Activated naive CD8-positive, alpha-beta T cell treated with anti-CD3 and anti-CD28 coated beads, Interleukin-2, amount 50 U/mL, for 16 hours (primary cell): ENCODE measurements at regions not wholly inside any gene's neighbourhood (a gene's known extent, or its start where the extent isn't known, plus 50 kb on each side); places are given as distances from the start of the nearest gene placed in this dataset.
"Not testable (repeated sequence)": the region's sequence is repeated elsewhere in the genome, so short reads cannot be mapped to it uniquely, and the experiment has no call there.

Experiments
- DNase-seq: peaks from one replicate; pipeline ENCODE4 v3.0.0-alpha.2; 2020; ENCODE audit warnings: low read depth, low spot score

DNA sequence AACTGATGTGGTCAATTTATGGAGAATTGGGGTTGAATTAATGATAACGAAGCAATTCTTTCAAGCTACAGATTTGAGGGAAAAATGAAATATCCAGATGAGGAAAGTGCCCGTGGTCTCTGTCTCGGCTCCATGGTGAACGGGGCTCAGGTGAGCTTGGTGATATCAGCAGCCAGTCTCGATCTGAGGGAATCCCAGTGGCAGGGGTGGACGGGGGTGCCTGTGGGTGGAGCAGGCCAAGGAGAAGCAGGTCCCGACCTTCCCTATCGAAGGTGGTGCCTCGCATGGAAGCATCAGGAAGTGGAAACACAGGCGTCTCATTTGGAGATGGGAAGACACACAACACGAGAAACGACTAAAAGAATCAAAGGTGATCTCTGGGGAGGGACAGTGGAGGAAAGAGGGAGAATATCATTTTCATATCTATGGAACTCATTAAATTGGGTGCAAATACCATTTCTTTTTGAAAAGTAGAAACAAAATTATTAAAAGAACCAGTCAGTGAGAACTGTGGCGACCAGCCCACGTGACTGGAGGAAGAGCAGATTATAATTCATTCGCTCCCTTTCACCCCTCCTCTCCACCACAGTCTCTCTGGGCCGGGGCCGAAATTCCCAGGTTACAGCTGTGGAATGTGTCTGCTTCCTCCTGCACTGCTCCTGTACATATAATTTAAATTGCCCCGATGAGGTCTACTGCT is 354.3 kb upstream of the SFSWAP start:
- no peak for DNase-seq

DNA sequence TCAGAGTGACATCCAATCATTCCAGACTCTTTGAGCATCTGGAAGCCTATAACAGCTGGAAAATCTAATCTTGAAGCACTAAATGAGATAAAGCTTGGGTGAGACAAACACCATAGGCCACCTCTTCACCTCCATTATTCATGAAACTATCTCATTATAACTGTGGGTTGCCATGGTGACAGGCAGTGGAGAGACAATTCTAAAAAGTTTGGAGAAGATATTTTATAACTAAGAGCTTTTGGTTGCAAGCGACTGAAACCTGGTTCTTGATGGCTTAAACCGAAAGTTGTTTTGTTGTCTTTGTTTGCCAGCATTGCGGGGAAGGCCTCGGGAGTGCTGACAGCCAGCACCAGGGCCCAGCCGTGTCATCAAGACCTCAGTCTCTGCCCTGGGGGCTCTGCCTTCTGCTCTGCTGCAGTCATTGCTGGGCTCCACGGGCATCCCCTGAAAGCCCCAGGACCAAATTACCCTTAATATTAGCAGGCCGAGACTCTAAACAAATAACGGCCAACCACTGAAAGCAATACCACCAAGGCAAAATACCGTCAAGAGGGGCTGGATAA is 353.6 kb upstream of the SFSWAP start:
- no peak for DNase-seq

DNA sequence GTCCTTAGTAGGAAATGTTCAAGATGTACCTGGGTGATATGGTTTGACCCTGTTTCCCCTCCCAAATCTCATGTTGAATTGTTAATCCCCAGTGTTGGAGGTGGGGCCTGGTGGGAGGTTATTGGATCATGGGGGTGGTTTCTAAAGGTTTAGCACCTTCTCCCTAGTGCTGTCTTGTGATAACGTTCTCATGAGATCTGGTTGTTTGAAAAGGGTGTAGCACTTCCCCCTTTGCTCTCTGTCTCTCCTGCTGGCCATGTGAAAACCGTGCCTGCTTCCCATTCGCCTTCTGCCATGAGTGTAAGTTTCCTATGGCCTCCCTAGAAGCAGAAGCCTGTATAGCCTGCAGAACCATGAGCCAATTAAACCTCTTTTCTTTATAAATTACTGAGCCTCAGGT is 353.0 kb upstream of the SFSWAP start:
- no peak for DNase-seq

DNA sequence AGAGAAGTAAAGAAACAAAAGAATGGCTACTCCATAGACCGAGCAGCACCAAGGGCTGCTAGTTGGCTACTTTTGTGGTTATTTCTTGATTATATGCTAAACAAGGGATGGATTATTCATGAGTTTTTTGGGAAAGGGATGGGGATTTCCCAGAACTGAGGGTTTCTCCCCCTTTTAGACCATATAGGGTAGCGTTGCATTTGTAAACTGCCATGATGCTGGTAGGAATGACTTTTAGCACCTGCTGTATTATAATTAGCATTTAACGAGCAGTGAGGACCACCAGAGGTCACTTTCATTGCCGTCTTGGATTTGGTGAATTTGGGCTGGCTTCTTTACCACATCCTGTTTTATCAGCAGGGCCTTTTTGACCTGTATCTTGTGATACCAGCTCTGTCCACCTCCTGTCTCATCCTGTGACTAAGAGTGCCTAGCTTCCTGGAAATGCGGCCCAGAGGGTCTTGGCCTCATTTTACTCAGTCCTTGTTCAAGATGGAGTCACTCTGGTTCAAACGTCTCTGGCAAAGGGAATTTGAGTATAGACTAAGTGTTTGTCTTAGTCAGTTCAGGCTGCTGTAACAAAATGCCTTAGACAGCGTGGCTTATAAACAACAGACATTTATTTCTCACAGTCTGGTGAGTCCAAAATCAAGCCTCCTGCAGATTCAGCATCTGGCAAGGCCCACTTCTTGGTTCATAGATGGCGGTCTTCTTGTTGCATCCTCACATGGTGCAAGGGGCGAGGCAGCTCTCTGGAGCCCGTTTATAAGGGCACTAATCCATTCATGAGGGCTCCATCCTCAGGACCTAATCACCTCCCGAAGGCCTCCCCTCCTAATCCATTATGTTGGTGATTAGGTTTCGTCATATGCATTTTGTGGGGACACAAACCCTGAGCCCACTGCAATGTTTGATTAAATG is 348.3 kb upstream of the SFSWAP start:
- DNase-seq = no peak

DNA sequence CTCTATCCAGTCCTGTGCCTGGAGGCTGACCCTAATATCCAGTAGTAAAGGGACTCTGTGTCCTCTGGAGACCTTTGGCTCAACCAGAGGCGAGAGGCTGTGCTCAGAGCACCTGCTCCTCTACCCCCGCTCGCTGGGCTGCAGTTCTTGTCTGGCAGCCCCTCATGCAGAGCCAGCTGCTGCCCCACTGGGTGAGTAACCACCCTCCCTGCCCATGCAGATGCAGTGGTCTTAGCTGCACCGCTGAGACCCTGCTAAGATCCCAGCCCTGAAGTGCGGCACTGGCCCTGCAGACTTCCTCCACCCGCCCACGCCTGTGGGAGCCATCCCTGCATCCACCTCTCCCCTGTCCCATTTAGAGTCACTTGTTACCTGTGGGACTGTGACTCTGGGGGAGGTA is 347.5 kb upstream of the SFSWAP start:
- DNase-seq = no peak

DNA sequence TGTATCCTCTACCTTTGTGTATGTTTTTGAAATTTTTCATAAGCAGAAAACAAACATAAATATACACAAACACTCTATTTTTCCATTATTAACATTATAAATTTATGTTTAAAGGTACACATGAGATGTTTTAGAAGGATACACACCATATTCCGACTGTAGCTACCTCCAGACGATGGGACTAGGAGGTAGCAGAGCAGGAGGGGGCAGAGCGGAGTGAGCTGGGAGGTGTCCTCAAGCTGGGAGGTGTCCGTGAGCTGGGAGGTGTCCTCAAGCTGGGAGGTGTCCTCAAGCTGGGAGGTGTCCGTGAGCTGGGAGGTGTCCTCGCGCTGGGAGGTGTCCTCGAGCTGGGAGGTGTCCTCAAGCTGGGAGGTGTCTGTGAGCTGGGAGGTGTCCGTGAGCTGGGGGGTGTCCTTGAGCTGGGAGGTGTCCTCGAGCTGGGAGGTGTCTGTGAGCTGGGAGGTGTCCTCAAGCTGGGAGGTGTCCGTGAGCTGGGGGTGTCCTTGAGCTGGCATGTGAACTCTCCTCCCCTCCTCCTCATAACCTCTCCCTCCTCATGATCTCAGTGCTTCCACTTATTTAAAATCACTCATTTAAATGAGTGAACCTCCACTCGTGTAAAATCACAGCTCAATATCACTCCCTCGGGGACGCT is 346.9 kb upstream of the SFSWAP start:
- DNase-seq = no peak

DNA sequence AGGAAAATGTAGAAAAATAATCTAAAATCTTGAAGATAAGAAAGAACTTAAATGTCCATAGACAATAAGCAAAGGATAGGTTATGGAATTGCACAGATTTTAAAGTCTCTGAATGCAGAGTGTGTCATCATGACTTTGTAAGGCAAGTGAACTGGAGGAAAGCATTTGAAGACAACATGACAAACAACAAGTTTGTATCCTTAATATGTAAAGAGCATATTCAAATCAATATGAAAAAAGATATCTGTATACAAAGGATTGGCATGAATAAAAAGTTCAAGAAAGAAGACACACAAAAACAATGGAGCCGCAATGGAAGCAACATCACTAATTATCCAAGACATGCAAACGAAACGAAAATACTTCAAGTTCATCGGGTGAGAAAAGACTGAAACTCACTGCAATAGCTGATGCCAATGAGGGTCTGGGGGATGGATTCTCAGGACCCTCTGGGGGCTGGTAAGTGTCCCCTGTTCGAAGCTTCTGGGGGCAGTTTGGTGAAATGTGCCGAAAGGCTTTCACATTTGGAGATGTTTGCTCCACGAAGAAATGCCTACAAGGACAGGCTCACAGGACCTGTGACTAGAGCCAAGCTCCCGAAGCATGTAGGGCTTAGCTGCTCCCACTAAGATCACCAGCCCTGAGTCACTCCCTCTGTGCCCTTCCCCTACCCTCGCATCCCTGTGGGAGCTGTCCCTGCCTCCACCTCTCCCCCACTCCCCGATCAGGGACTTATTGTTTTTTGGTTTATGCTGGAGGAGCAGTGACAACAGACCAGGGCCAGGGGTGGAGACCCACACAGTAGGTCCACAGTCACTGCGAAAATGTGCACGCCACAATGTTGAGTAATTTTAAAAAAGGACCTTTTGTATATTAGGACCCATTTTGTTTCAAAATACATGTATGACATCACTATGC is 345.7 kb upstream of the SFSWAP start:
- no peak for DNase-seq

DNA sequence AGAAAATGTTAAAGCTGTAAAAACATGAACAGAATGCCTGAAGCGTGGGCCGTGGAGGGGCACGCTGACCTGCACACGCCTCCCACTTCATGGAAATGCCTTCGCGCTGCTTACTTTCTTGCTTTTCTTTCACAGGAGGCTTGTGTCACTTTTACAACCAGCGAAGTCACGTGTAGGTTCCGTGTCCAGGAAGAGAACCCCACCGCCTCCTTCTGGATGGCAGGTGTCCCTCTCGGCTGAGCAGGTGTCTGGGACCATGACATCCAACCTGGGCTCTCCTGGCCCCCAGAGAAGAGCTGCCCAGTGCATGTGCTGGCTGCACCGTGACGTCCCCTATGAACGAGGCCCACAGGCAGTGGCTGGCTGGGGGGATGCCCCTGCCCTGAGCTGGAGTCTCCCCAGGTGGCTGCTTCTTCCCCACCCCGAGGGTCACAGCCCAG is 345.0 kb upstream of the SFSWAP start:
- DNase-seq = no peak

DNA sequence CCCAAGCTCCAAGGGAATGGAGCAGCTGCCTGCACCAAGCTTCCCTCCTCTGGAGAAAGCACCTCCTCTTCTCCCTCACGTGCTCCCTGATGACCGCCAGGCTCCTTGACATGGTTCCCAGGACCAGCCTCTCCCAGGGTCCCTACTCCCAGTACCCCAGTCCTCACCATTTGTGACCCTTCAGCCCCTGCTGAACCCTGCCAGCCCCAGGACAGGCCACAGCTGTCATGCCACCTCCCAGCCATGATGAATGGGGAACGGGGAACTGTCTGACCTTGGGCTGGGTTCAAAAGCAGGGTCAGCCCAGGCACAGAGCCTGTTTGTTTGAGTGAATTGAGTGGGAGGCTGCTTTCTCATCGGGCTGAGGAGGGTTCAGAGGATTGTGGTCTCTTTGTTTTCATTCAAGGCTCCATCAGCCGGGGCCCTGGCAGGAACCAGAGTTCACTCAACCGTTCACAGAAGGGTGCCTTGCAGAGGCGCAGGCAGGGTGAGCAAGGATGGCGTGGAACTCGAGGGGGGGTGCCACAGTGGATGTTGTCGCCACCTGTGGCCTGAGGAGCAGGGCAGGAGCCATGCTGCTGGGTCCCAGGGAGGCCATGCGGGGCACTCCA is 344.5 kb upstream of the SFSWAP start:
- DNase-seq = no peak

DNA sequence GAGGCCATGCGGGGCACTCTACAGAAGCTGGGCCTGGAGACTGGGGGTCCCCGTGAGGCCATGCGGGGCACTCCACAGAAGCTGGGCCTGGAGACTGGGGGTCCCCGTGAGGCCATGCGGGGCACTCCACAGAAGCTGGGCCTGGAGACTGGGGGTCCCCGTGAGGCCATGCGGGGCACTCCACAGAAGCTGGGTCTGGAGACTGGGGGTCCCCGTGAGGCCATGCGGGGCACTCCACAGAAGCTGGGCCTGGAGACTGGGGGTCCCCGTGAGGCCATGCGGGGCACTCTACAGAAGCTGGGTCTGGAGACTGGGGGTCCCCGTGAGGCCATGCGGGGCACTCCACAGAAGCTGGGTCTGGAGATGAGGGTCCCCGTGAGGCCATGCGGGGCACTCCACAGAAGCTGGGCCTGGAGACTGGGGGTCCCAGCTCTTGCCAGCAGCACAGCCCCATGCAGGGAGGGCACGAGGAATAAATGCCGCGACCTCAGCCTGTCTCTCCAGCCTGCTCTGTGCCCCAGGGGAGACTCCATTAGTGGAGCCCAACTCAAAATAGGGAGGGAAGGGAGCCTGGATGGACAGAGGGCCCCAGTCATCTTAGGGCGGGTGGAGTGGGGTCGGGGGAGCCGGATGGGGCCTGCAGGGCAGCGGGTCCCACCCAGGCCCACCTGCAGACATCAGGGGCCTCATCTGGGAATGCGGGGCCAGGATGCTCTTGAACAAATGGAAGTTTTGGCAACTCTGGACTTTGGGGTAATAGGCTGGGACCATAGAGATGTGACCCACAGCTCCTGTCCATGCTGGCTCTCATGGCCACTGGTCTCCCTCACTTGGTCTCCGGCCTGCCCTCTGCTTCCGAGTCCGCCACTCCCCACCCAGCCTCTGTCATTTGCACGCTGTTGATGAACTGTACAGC is 343.6 kb upstream of the SFSWAP start:
- DNase-seq = not testable (repeated sequence)

DNA sequence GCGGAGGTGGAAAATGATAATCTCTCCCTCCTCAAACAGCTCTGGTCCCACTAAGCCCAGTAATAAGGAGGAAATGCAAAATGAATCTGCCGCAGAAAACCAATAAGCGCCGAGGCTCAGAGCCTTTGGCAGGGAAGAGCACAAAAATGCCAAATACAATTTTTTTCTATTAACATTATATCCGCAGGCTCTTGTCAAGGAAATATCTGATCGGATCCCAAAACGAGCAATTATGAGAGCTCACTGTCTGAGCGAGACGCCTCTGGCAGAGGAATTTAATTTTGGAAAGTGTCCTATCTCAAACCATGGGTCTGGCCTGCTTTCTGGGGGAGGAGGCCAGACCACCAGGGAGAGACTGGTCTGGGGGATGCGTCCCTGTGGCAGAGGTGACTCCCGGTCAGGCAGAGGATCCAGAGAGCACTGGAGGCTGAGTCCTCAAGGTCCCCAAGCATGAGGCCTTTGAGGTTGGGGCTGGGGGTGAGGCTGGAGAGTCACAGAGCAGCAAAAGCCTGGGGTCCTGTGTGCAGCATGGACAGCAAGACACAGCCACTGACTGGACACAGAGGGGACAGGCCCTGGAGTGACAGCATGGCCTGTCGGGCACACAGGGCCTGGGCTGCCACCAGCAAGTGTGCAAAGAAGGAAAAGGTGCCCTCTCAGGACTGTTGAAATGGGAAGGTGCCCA is 342.8 kb upstream of the SFSWAP start:
- no peak for DNase-seq

DNA sequence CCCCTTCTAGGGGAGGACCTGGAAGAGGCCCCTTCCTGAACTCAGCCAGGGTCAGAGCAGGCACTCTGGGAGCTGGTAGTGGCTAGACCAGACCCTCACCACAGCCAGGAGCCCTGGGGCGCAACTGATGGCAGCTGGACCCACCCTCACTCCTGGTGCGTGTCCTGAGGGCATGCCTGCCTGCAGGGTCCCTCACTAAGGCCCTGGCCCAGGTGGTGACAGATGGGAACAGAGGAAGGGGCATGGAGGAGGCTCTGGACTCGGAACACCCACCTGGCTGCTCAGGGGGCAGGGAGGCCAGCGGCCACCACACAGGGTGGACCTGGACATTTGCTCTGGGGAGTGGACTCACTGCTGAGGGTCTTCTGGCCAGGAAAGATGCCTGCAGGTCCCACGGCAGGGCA is 342.2 kb upstream of the SFSWAP start:
- DNase-seq = no peak

DNA sequence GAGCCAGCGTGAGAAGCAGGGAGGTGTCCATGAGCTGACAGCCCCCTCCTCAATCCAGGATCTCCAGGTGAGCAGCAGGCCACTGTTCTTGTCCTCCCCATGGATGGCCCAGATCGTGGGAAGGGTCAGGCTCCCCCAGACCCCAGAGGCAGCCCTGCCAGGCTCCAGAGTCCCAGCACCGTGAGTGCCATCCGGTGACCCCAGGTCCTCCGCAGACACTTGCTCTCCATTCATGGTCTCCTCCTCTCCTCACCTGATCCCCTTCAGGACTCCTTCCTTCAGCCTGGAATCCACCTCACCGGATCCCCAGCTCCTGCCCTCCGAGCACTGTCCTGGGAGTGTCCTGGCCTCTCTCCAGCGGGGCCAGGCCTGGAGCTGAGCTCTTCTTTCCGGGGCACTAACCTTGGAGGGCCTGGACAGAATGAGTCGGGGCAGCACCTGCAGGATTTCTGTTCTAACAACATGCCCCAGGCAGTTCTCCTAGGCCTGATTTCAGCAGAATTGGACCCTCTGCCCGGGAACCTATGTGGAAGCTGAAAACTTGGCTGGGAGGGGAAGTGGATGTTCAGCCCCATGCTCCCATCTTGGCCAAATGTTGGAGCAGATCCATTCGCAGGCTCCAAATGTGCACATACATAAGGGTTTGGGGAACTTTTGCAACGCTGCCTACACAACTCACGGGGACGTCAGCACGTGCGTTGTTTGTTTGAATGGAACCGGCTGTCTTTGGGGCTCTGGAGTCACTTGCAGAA is 341.6 kb upstream of the SFSWAP start:
- no peak for DNase-seq

DNA sequence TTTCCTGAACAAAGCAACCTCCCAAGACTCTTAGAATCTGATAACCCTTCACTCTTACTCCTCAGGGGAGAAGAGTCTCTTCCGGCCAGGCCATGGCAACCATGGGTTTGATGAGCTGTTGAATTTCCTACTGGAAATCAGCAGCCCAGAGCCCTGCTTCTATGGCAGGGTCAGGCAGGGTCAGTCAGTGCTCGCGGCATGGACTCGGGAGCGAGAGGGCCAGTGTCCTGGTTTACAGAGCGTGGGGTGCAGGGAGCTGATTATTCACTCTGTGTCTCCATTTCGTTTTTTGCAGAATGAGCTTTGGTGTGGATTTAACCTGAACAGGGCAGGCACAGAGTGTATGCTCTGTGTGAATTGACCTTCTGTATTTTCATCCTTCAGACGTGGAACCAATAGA is 340.6 kb upstream of the SFSWAP start:
- no peak for DNase-seq

DNA sequence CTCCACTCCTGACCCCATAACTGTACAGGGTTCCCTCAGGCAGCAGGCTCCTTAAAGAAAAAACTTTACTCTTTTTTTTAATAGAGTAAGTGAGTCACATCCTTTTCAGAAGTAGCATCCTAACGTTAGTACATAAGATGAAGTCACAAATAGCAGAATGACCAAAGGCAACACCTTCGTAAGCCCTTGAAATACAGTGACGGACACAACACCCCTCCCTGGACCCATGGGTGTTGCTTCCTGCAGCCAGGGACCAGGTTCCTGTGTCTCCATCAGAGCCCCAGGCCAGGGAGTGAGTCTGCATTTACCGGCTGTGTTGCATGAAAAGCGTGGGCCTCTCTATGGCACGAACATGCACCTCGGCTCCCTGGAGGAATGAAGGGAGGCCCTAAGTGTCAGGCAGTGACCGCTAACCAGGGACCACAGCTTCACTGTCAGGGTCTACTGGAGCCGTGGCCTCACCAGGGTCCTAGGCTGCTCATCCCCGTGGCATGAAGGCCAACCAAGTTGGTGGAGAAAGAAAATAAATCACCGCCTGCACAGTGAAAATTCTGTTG is 340.0 kb upstream of the SFSWAP start:
- DNase-seq = no peak

DNA sequence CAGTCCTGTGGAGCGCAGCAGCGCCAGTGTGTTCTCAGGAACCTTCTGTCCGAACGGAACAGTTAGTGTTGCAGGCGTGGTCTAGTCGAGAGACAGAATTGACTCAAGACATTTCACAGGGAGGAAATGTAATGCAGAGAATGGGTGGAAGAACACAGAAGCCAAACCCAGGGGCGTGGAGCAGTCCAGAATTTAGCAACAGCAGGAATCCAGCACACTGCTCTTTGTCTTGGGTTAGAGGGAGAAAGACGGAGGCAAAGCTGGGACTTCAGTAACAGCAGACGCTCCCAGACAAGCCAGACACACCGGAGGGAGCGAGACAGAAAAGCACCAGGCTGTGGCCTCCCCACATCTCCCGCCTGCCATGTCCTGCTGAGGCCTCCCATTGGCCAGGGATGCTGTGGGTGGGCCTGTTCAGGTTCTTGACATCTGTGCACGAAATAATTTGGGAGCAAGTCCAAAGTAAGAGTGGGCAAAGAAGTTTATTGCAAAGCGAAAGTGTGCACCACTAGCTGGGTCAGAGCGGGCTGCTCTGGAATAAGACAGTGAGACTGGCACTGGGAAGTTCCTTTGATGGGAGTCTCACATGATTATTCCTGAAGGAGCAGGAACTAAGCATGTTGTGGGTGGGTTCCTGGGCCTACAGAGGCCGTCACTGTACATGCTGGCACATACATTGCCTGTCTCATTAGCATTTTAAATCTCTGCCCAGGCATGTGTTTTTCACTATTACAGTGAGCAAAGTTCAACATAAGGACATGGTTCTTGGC is 339.3 kb upstream of the SFSWAP start:
- no peak for DNase-seq

DNA sequence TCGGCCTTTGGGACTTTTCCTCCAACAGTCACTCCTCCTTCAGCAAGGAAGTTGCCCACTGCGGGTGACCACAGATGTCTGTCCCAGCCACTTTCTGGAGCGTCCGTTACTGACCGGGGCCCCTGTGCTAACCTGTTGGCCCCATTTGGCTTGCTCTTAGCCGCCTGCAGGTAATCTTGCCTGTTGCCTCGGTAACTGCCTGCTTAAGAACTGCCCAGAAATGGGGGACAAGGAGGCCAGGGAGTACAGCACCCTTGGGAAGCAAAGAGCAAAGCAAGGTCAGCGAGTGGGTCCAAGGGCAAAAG is 338.8 kb upstream of the SFSWAP start:
- DNase-seq = no peak
